Brain microvascular endothelial cell (primary cell): ENCODE measurements at regions not wholly inside any gene's neighbourhood (a gene's known extent, or its start where the extent isn't known, plus 50 kb on each side); places are given as distances from the start of the nearest gene placed in this dataset.

ENCODE experiments used
- DNase-seq: peaks from one replicate; pipeline ENCODE4 v3.0.0-alpha.2; 2020
- H3K27ac ChIP-seq: fragments of 250-450 bp; sonication (Bioruptor Pico); 2 replicates; pipeline ENCODE4 v1.5.1; 2020; ENCODE audit warnings: mild to moderate bottlenecking, moderate library complexity
- H3K27me3 ChIP-seq: fragments of 250-450 bp; sonication (Bioruptor Pico); replicated peaks from 2 replicates; pipeline ENCODE4 v1.5.1; 2020; ENCODE audit warnings: mild to moderate bottlenecking
- H3K36me3 ChIP-seq: fragments of 250-450 bp; sonication (Bioruptor Pico); replicated peaks from 2 replicates; pipeline ENCODE4 v1.5.1; 2020; ENCODE audit warnings: mild to moderate bottlenecking
- H3K4me3 ChIP-seq: 2 replicates; pipeline ENCODE4 v1.5.1; 2011; ENCODE audit warnings: low read depth, mild to moderate bottlenecking, control low read depth, low read length, moderate library complexity
- CTCF ChIP-seq: IDR thresholded peaks from 2 replicates; pipeline ENCODE4 v1.5.1; 2011; ENCODE audit warnings: low read depth, mild to moderate bottlenecking, moderate library complexity, low read length, control low read depth, inconsistent platforms; ENCODE audit errors: missing control alignments
- in situ Hi-C: cut with HindIII; loops from 2 replicates; pipeline ENCODE4 v1.10.0; 2017; ENCODE audit warnings: low sequenced_read_pairs, low pct_ligation_motif_present

- no peak overlapping the region for H3K27ac ChIP-seq
- H3K4me3 ChIP-seq = no peak overlapping the region
- DNase-seq = no peak
- H3K27me3 ChIP-seq = no peaks in the 10 kb centered on the region
- no peak for TF ChIP-seq CTCF
- no peaks in the 10 kb centered on the region for H3K36me3 ChIP-seq
- in situ Hi-C loops = no loop called here
These were observed 52.1 kb upstream of the NANOGP8 start for GRCh38 chr15:35137190-35137574.

- no peak overlapping the region for H3K4me3 ChIP-seq
- H3K27ac ChIP-seq = no peak overlapping the region
- no peak for DNase-seq
- TF ChIP-seq CTCF = no peak
- no peaks in the 10 kb centered on the region for H3K36me3 ChIP-seq
- H3K27me3 ChIP-seq = no peaks in the 10 kb centered on the region
- in situ Hi-C loops = no loop called here
These were observed 51.5 kb upstream of the NANOGP8 start for GRCh38 chr15:35136321-35137189.
